Stimulated activated CD4-positive, alpha-beta T cell treated with anti-CD3 and anti-CD28 coated beads, TNF-alpha, amount 100 ng/mL, for 1 hour (primary cell): ENCODE measurements at regions not wholly inside any gene's neighbourhood (a gene's known extent, or its start where the extent isn't known, plus 50 kb on each side); places are given as distances from the start of the nearest gene placed in this dataset.

Source experiments
- DNase-seq, 3 donors: peaks; one replicate each; pipeline ENCODE4 v3.0.0-alpha.2; 2020; ENCODE audit warnings: low read depth in 3 of 3, low spot score in 1 of 3

GRCh38 chr21:35938446-35938845 is 121.9 kb downstream of the SETD4 start:
- DNase-seq: no peak

- no peak for DNase-seq
These were observed 126.9 kb downstream of the SETD4 start for GRCh38 chr21:35933466-35933865.

- DNase-seq: no peak
These were observed 128.0 kb downstream of the SETD4 start for GRCh38 chr21:35932232-35932911.

GRCh38 chr21:35929901-35930300 is 130.4 kb downstream of the SETD4 start:
- no peak for DNase-seq

- DNase-seq: no peak
These were observed 133.1 kb downstream of the SETD4 start for GRCh38 chr21:35927262-35927661.

GRCh38 chr21:35926003-35926740 is 134.2 kb downstream of the SETD4 start:
- DNase-seq: no peak

GRCh38 chr21:35925497-35925896 is 134.8 kb downstream of the SETD4 start:
- DNase-seq: no peak

- DNase-seq: no peak
These were observed 135.5 kb downstream of the SETD4 start for GRCh38 chr21:35924714-35925301.

- no peak for DNase-seq
These were observed 136.4 kb downstream of the SETD4 start for GRCh38 chr21:35923971-35924370.

GRCh38 chr21:35922618-35923017 is 137.7 kb downstream of the SETD4 start:
- no peak for DNase-seq

- no peak for DNase-seq
These were observed 138.9 kb downstream of the SETD4 start for GRCh38 chr21:35921471-35921870.

GRCh38 chr21:35920436-35920835 is 139.9 kb downstream of the SETD4 start:
- DNase-seq: no peak

- no peak for DNase-seq
These were observed 145.3 kb downstream of the SETD4 start for GRCh38 chr21:35915030-35915429.

- no peak for DNase-seq
These were observed 148.7 kb downstream of the SETD4 start for GRCh38 chr21:35911412-35912191.

GRCh38 chr21:35909456-35910223 is 150.7 kb downstream of the SETD4 start:
- no peak for DNase-seq

GRCh38 chr21:35908311-35909078 is 151.8 kb downstream of the SETD4 start:
- DNase-seq: no peak

GRCh38 chr21:35906586-35906985 is 153.7 kb downstream of the SETD4 start:
- DNase-seq: no peak

GRCh38 chr21:35905963-35906345 is 154.4 kb downstream of the SETD4 start:
- no peak for DNase-seq

GRCh38 chr21:35905096-35905962 is 155.0 kb downstream of the SETD4 start:
- DNase-seq: no peak
